Right lobe of liver (tissue), 4 donors: ENCODE measurements at regions not wholly inside any gene's neighbourhood (a gene's known extent, or its start where the extent isn't known, plus 50 kb on each side); places are given as distances from the start of the nearest gene placed in this dataset.

Source experiments
- CTCF ChIP-seq, 4 donors: fragments of 200-600 bp in 3 of 4; fragments of 450-650 bp in 1 of 4; IDR thresholded peaks; one replicate each; pipeline versions ENCODE4 v1.5.1 to v1.8.0; 2016 to 2022; ENCODE audit warnings: antibody characterized with exemption in 4 of 4, mild to moderate bottlenecking in 2 of 4
- POLR2A ChIP-seq: fragments of 450-650 bp; IDR thresholded peaks from one replicate; pipeline ENCODE4 v1.6.1; 2017; ENCODE audit warnings: antibody characterized with exemption, mild to moderate bottlenecking
- donor health status: DM: no; HTN: no; CAD: no.
- donor health status: DM: no; HTN: no; CAD: no.
- donor health status: DM: no; HTN: yes; CAD: no.

GRCh38 chr2:236395067-236395466 lies 130.9 kb upstream of the ASB18 start:
- TF ChIP-seq CTCF (IDR thresholded peaks at IDR 0.05) (no peak), POLR2A (no peak)
